ENCODE measurements at regions not wholly inside any gene's neighbourhood (a gene's known extent, or its start where the extent isn't known, plus 50 kb on each side); places are given as distances from the start of the nearest gene placed in this dataset.

DNA sequence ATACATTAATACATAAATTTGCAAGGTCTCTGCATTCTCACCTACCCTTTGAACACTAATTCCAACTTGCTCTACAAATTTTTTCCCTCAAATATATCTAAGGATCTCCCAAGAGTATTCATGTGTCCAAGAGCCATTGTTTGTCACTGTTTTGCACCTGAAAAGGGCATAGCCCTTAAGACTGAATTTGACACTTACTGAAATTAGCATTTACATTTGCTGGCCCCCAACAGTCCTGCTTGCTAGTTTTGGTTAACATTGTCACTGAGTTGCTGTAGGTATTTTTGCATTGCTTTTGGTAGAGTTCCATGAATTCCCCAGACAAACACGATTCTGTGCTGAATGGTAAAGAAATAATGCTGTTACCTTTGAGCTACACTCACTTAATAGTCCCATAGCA is 57.3 kb downstream of the KCNA4 start:
- Mint-ChIP-seq H3K4me3 (ENCODE audit: unreplicated experiment) (no peak overlapping the region), H3K4me1 (ENCODE audit: low read depth) (no peaks in the 10 kb centered on the region), H3K27me3 (ENCODE audit: low read depth) (no peaks in the 10 kb centered on the region), H3K9me3 (ENCODE audit: low read depth) (peaks cover 6% of the 10 kb centered on the region), H3K27ac (ENCODE audit: unreplicated experiment) (no peak overlapping the region), H3K36me3 (ENCODE audit: low read depth) (no peaks in the 10 kb centered on the region)
- DNase-seq (ENCODE audit: low spot score) = no peak
- TF ChIP-seq, protein P1, sequence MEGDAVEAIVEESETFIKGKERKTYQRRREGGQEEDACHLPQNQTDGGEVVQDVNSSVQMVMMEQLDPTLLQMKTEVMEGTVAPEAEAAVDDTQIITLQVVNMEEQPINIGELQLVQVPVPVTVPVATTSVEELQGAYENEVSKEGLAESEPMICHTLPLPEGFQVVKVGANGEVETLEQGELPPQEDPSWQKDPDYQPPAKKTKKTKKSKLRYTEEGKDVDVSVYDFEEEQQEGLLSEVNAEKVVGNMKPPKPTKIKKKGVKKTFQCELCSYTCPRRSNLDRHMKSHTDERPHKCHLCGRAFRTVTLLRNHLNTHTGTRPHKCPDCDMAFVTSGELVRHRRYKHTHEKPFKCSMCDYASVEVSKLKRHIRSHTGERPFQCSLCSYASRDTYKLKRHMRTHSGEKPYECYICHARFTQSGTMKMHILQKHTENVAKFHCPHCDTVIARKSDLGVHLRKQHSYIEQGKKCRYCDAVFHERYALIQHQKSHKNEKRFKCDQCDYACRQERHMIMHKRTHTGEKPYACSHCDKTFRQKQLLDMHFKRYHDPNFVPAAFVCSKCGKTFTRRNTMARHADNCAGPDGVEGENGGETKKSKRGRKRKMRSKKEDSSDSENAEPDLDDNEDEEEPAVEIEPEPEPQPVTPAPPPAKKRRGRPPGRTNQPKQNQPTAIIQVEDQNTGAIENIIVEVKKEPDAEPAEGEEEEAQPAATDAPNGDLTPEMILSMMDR (IDR thresholded peaks at IDR 0.05) = no peak

DNA sequence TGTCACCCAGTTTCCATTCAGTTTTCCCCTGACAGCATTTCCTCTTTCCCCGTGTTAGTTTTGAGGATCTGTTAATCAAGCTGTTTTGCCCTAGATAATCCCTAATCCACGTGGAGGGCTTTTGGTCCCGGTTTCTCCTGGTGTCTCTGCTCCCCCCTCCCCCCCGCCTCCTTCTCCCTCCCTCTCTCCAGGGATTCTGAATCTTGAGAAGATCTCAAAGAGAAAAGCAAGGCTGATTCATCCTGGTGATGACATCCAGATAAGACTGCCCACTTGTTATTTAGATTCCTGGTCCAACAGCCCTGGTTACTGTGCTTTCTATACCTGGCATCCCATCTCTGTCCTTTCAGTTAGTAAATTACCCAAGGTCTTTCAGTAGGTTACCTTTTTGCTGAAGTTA is 59.4 kb downstream of the KCNA4 start:
- Mint-ChIP-seq H3K27me3 (ENCODE audit: low read depth) (no peaks in the 10 kb centered on the region), H3K27ac (ENCODE audit: unreplicated experiment) (no peak overlapping the region), H3K4me3 (ENCODE audit: unreplicated experiment) (no peak overlapping the region), H3K9me3 (ENCODE audit: low read depth) (peaks cover 6% of the 10 kb centered on the region), H3K4me1 (ENCODE audit: low read depth) (no peaks in the 10 kb centered on the region), H3K36me3 (ENCODE audit: low read depth) (no peaks in the 10 kb centered on the region)
- TF ChIP-seq, protein P1 (IDR thresholded peaks at IDR 0.05) = no peak
- no peak for DNase-seq (ENCODE audit: low spot score)

DNA sequence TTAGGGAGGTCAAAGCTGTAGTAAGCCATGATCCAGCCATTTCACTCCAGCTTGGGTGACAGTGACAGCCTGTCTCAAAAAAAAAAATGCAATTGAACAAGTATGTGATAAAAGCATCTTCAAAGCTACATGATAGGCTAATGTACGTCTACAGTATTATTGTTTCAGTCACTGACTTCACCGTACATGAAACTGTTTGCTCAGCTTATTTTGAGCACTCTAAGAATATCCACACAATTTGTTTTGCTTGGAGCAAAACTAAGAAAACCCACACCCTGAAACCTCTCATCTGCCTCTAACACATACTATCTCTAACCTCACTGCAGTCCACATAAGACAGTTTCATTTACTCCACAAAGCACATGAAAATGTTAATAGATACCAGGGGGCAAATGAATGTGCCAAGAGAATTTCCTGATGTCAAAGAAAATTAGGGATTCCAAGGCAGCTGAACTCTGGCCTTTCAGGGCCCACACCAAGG is 60.7 kb downstream of the KCNA4 start:
- TF ChIP-seq, protein P1 (IDR thresholded peaks at IDR 0.05) = no peak
- no peak for DNase-seq (ENCODE audit: low spot score)
- H3K27ac Mint-ChIP-seq (ENCODE audit: unreplicated experiment) = no peak overlapping the region
- H3K4me1 Mint-ChIP-seq (ENCODE audit: low read depth) = no peaks in the 10 kb centered on the region
- H3K36me3 Mint-ChIP-seq (ENCODE audit: low read depth) = no peaks in the 10 kb centered on the region
- H3K9me3 Mint-ChIP-seq (ENCODE audit: low read depth) = peaks cover 6% of the 10 kb centered on the region
- H3K4me3 Mint-ChIP-seq (ENCODE audit: unreplicated experiment) = no peak overlapping the region
- no peaks in the 10 kb centered on the region for H3K27me3 Mint-ChIP-seq (ENCODE audit: low read depth)

DNA sequence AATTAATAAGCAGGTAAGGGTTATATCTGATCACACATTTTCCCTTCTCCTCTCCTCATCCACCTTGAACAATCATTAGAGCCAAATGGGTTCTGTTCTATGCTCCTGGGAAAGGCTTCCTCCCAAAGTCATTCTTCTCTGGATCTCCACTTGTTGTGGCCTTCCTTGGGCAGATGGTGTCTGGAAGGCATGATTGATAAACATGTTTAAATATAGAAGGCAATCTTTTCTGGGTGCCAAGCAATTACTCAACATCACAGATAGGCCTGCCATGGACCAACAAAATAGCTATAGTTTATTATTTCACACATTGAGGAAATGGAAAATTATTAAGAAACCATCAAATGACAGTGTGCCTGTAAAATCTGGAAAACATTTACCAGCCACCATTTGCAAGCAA is 73.5 kb downstream of the KCNA4 start:
- H3K9me3 Mint-ChIP-seq (ENCODE audit: low read depth) = peaks cover 21% of the 10 kb centered on the region
- no peak overlapping the region for H3K4me3 Mint-ChIP-seq (ENCODE audit: unreplicated experiment)
- peaks cover 5% of the 10 kb centered on the region for H3K27me3 Mint-ChIP-seq (ENCODE audit: low read depth)
- no peaks in the 10 kb centered on the region for H3K36me3 Mint-ChIP-seq (ENCODE audit: low read depth)
- no peaks in the 10 kb centered on the region for H3K4me1 Mint-ChIP-seq (ENCODE audit: low read depth)
- no peak for DNase-seq (ENCODE audit: low spot score)
- no peak overlapping the region for H3K27ac Mint-ChIP-seq (ENCODE audit: unreplicated experiment)
- TF ChIP-seq, protein P1 (IDR thresholded peaks at IDR 0.05) = no peak

DNA sequence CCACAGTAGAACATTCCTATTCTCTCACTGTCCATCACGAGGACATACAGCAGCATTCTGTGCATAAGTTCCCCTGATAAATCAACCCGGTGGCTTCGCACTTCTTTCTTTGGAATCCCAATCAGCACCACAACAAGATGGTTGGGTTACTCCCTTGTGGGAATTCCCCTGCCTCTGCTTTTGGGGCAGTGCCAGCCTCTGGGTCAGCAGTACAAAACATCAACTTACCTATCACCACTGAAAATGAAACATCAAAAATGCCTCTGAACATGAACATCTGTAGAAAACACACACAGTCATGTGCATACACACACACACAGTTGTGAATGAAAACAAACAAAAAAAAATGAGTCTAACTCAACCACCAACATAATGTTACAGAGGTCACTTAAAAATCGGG is 79.3 kb downstream of the KCNA4 start:
- Mint-ChIP-seq H3K27me3 (ENCODE audit: low read depth) (peaks cover 5% of the 10 kb centered on the region), H3K27ac (ENCODE audit: unreplicated experiment) (no peak overlapping the region), H3K36me3 (ENCODE audit: low read depth) (no peaks in the 10 kb centered on the region), H3K4me3 (ENCODE audit: unreplicated experiment) (no peak overlapping the region), H3K4me1 (ENCODE audit: low read depth) (no peaks in the 10 kb centered on the region), H3K9me3 (ENCODE audit: low read depth) (peaks cover 11% of the 10 kb centered on the region)
- DNase-seq (ENCODE audit: low spot score) = no peak
- TF ChIP-seq, protein P1 (IDR thresholded peaks at IDR 0.05) = no peak

Measured in chondrocyte (in vitro differentiated cells).